HUES48 (cell line): ENCODE measurements at regions not wholly inside any gene's neighbourhood (a gene's known extent, or its start where the extent isn't known, plus 50 kb on each side); places are given as distances from the start of the nearest gene placed in this dataset.

Experiments used
- H3K27ac ChIP-seq: one replicate; pipeline ENCODE4 v1.7.0; 2013; ENCODE audit warnings: low read depth, low read length, inconsistent platforms
- H3K27me3 ChIP-seq: 2 replicates; pipeline ENCODE4 v1.6.1; 2013; ENCODE audit warnings: mild to moderate bottlenecking, low read length; ENCODE audit not compliant: control insufficient read depth, insufficient read depth
- H3K36me3 ChIP-seq: 2 replicates; pipeline ENCODE4 v1.6.1; 2013; ENCODE audit warnings: low read length; ENCODE audit not compliant: control insufficient read depth, insufficient read depth
- H3K4me1 ChIP-seq: 2 replicates; pipeline ENCODE4 v1.6.1; 2013; ENCODE audit warnings: mild to moderate bottlenecking, low read length; ENCODE audit not compliant: control insufficient read depth, insufficient read depth
- H3K4me3 ChIP-seq: 2 replicates; pipeline ENCODE4 v1.5.1; 2013; ENCODE audit warnings: mild to moderate bottlenecking, low read depth, low read length
- H3K9ac ChIP-seq: 2 replicates; pipeline ENCODE4 v1.6.1; 2013; ENCODE audit warnings: mild to moderate bottlenecking, low read depth, low read length, moderate library complexity
- H3K9me3 ChIP-seq: 2 replicates; pipeline ENCODE4 v1.6.1; 2013; ENCODE audit warnings: low read length; ENCODE audit not compliant: control insufficient read depth, insufficient read depth

- Histone ChIP-seq H3K27me3 (peaks cover 9% of the 10 kb centered on the region; the same call in 1 of the 2 replicates), H3K9ac (no peak overlapping the region), H3K4me3 (no peak overlapping the region), H3K4me1 (no peaks in the 10 kb centered on the region), H3K27ac (no peak overlapping the region), H3K36me3 (no peaks in the 10 kb centered on the region), H3K9me3 (no peaks in the 10 kb centered on the region)
Observed at GRCh38 chrX:121102101-121102500, 54.7 kb downstream of the GLUD2 start.

GRCh38 chrX:121103381-121103780 is 56.0 kb downstream of the GLUD2 start:
- Histone ChIP-seq H3K4me3 (no peak overlapping the region), H3K36me3 (no peaks in the 10 kb centered on the region), H3K27ac (no peak overlapping the region), H3K9ac (no peak overlapping the region), H3K27me3 (peaks cover 9% of the 10 kb centered on the region; the same call in 1 of the 2 replicates), H3K9me3 (no peaks in the 10 kb centered on the region), H3K4me1 (no peaks in the 10 kb centered on the region)

- H3K27me3 ChIP-seq, result peaks cover 9% of the 10 kb centered on the region; the same call in 1 of the 2 replicates
- no peak overlapping the region for H3K9ac ChIP-seq
- no peak overlapping the region for H3K4me3 ChIP-seq
- no peak overlapping the region for H3K27ac ChIP-seq
- peaks cover 9% of the 10 kb centered on the region for H3K9me3 ChIP-seq
- H3K4me1 ChIP-seq, result no peaks in the 10 kb centered on the region
- H3K36me3 ChIP-seq, result no peaks in the 10 kb centered on the region
Observed at GRCh38 chrX:121106484-121107235, 59.2 kb downstream of the GLUD2 start.

DNA sequence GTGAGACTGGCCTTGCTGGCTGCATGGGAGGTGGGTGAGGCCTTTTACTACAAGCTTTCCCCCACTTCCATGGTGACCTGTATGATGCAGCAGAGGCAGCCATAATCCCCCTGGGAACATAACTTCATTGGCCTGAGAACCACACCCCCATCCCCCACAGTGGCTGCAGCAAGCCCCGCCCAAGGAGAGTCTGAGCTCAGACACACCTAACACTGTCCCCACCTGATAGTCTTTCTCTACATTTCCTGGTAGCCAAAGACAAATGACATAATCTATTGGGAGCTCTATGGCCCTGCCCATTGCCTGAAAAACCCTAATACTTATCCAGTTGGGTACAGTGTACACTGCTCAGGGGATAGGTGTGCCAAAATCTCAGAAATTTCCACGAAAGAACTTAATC is 62.6 kb downstream of the GLUD2 start:
- Histone ChIP-seq H3K9me3 (peaks cover 9% of the 10 kb centered on the region), H3K27ac (no peak overlapping the region), H3K4me1 (no peaks in the 10 kb centered on the region), H3K4me3 (no peak overlapping the region), H3K27me3 (no peaks in the 10 kb centered on the region), H3K9ac (no peak overlapping the region), H3K36me3 (no peaks in the 10 kb centered on the region)

DNA sequence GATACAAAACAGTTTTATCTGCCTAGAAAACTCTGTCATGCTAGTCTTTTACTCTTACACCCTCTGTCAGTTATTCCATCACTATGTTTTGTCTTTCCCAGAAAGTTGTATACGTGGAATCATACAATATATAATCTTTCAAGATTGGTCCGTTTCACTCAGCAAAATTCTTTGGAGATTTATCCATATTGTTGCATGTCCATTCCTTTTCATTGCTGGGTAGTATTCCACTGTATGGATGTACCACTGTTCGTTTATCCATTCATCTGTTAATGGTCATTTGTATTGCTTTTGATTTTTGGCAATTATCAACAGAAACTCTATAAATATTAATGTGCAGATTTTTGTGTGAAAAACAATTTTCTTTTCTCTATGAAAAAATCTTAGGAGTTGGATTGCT is 63.1 kb downstream of the GLUD2 start:
- H3K36me3 ChIP-seq, result no peaks in the 10 kb centered on the region
- no peak overlapping the region for H3K4me3 ChIP-seq
- H3K9ac ChIP-seq, result no peak overlapping the region
- no peak overlapping the region for H3K27ac ChIP-seq
- peaks cover 9% of the 10 kb centered on the region for H3K9me3 ChIP-seq
- no peaks in the 10 kb centered on the region for H3K27me3 ChIP-seq
- H3K4me1 ChIP-seq, result no peaks in the 10 kb centered on the region

GRCh38 chrX:121114691-121115090 is 67.3 kb downstream of the GLUD2 start:
- H3K36me3 ChIP-seq, result no peaks in the 10 kb centered on the region
- H3K27ac ChIP-seq, result no peak overlapping the region
- peaks cover 6% of the 10 kb centered on the region for H3K9me3 ChIP-seq
- H3K27me3 ChIP-seq, result no peaks in the 10 kb centered on the region
- no peak overlapping the region for H3K9ac ChIP-seq
- no peaks in the 10 kb centered on the region for H3K4me1 ChIP-seq
- no peak overlapping the region for H3K4me3 ChIP-seq

GRCh38 chrX:121120690-121121605 is 73.5 kb downstream of the GLUD2 start:
- no peak overlapping the region for H3K9ac ChIP-seq
- H3K27ac ChIP-seq, result no peak overlapping the region
- H3K9me3 ChIP-seq, result peaks cover 3% of the 10 kb centered on the region; the same call in 1 of the 2 replicates
- no peaks in the 10 kb centered on the region for H3K4me1 ChIP-seq
- no peak overlapping the region for H3K4me3 ChIP-seq
- H3K36me3 ChIP-seq, result no peaks in the 10 kb centered on the region
- no peaks in the 10 kb centered on the region for H3K27me3 ChIP-seq

DNA sequence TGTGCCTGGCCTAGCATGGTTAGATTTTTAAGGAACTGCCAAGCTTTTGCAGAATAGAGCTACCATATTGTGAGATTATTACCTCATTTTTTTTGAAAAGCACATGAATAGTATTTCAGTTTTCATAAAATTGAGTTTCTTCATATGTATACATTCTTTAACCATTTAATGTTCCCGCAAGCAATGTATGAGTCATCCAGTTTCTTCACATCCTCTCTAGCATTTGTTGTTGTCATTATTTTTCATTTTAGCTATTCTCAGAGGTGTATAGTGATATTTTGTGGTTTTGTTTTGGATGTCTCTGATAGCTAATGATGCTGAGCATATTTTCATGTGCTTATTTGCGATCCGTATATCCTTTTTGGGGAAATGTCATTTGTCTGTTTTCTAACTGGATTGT is 74.9 kb downstream of the GLUD2 start:
- no peak overlapping the region for H3K4me3 ChIP-seq
- H3K27me3 ChIP-seq, result no peaks in the 10 kb centered on the region; the same call in 1 of the 2 replicates
- peaks cover 3% of the 10 kb centered on the region; the same call in 1 of the 2 replicates for H3K9me3 ChIP-seq
- H3K27ac ChIP-seq, result no peak overlapping the region
- no peaks in the 10 kb centered on the region for H3K4me1 ChIP-seq
- no peaks in the 10 kb centered on the region for H3K36me3 ChIP-seq
- H3K9ac ChIP-seq, result no peak overlapping the region

DNA sequence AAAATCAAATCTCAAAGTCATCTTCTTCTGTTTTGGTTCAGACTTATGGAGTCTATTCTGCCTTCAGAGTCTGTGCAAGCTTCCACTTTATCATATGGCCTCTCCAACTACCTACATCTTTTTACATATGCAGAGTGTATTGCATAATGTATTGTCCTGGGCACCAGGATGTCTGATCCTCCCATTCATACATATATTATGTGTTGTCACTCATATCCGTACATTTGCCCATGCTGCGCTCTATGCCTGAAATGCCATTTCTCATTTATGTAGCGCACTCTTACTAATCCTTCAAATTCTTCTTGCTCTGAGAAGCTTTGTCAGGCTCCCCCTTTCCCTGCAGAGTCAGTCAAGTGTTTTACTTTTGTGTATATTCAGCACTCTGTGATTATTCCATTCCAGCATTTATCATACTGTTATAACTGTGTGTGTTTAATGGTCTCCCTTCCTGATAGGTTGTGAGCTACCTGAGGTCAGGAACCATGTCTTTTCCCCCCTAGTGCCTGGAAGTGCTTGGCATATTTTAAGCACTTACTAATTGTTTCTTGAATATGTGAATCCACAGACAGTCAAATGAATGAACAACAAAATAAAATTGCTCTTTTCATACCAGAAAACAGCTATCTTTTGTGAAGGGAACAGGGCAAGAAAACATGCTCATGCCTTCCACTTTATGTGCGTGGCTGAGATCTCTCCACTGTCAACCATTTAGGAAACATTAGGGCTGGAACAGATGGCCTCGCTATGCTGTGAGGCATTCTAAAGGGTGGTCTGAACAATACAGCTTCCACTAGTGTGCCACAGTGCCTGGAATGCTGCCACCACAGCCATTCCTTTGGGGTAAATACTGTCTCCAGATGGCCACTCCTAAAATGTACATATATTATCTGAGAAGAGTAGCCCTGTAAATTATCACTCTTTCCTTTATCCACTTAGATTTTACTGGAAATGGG is 81.8 kb downstream of the GLUD2 start:
- Histone ChIP-seq H3K36me3 (no peaks in the 10 kb centered on the region), H3K27ac (no peak overlapping the region), H3K9ac (no peak overlapping the region), H3K4me1 (no peaks in the 10 kb centered on the region), H3K4me3 (no peak overlapping the region), H3K9me3 (no peaks in the 10 kb centered on the region; the same call in 1 of the 2 replicates), H3K27me3 (no peaks in the 10 kb centered on the region; the same call in 1 of the 2 replicates)

GRCh38 chrX:121132675-121133074 is 85.3 kb downstream of the GLUD2 start:
- H3K9me3 ChIP-seq, result peaks cover under 1% of the 10 kb centered on the region; the same call in 1 of the 2 replicates
- H3K36me3 ChIP-seq, result no peaks in the 10 kb centered on the region
- no peaks in the 10 kb centered on the region for H3K27me3 ChIP-seq
- H3K27ac ChIP-seq, result no peak overlapping the region
- H3K4me1 ChIP-seq, result no peaks in the 10 kb centered on the region
- no peak overlapping the region for H3K9ac ChIP-seq
- no peak overlapping the region for H3K4me3 ChIP-seq
